HCT116 (cell line): ENCODE measurements at regions not wholly inside any gene's neighbourhood (a gene's known extent, or its start where the extent isn't known, plus 50 kb on each side); places are given as distances from the start of the nearest gene placed in this dataset.

Source experiments
- ATAC-seq: fragments of 200-7000 bp; cut with Tn5 transposase; 2 replicates; pipeline ENCODE4 v1.9.1; 2020; ENCODE audit warnings: mild to moderate bottlenecking, moderate library complexity
- BruUV-seq: library from RNA; stranded (reverse); fragments of 400-500 nt; replicated peaks from 2 replicates; lab custom pipeline; 2021; lab: Mats Ljungman, UMichigan
- CTCF ChIA-PET: fragments of 300-600 bp; sonication (Branson Sonifier 250); formaldehyde crosslinking; loops from one replicate; lab custom pipeline; 2021; ENCODE audit warnings: antibody characterized with exemption; lab: Charles Lee
- POLR2A ChIA-PET: fragments of 300-600, 350-600 bp; sonication (Branson Sonifier 250); formaldehyde crosslinking; loops from one replicate; lab custom pipeline; 2021; ENCODE audit warnings: antibody characterized with exemption; lab: Charles Lee
- RAD21 ChIA-PET, 2 experiments: fragments of 300-600 bp; sonication (Branson Sonifier 250); formaldehyde crosslinking; loops; one replicate each; lab custom pipeline; 2023; ENCODE audit warnings: low total read pairs in 2 of 2; ENCODE audit not compliant: uncharacterized antibody in 2 of 2, unreplicated experiment in 2 of 2, low non-redundant PET in 1 of 2; lab: Charles Lee
- DNase-seq: peaks from one replicate; pipeline ENCODE4 v3.0.0-alpha.2; 2010; ENCODE audit warnings: low read depth, low spot score
- H2AFZ ChIP-seq: fragments of 200-600 bp; shearing (Covaris generic), sonication (generic); 2 replicates; pipeline ENCODE4 v1.6.1; 2017; ENCODE audit warnings: low read depth, mixed run types, mixed read lengths, antibody characterized with exemption, low read length; ENCODE audit not compliant: poor library complexity, severe bottlenecking
- H3K27ac ChIP-seq: 2 replicates; pipeline ENCODE4 v1.5.1; 2012; ENCODE audit warnings: low read depth, low read length
- H3K27me3 ChIP-seq: fragments of 200-600 bp; sonication (generic); 2 replicates; pipeline ENCODE4 v1.6.1; 2016; ENCODE audit warnings: mixed run types, low read length, mixed read lengths; ENCODE audit not compliant: insufficient read depth
- H3K36me3 ChIP-seq, 2 experiments: fragments of 200-500 bp in 1 of 2; fragments of 200-600 bp in 1 of 2; sonication (Bioruptor generic) in 1 of 2; sonication (generic) in 1 of 2; 2 replicates each; pipeline versions ENCODE4 v1.5.1 to v1.6.1; 2014 to 2016; ENCODE audit warnings: low read length in 2 of 2, inconsistent platforms in 1 of 2, mixed read lengths in 1 of 2, mixed run types in 1 of 2; ENCODE audit not compliant: insufficient read depth in 2 of 2, control insufficient read depth in 1 of 2
- H3K4me1 ChIP-seq, 2 experiments: fragments of 200-600 bp in 1 of 2; sonication (generic) in 1 of 2; 2 replicates each; pipeline versions ENCODE4 v1.5.1 to v1.6.1; 2012 to 2017; ENCODE audit warnings: low read length in 2 of 2, inconsistent platforms in 1 of 2, mild to moderate bottlenecking in 1 of 2, mixed read lengths in 1 of 2, mixed run types in 1 of 2, moderate library complexity in 1 of 2; ENCODE audit not compliant: insufficient read depth in 2 of 2, control insufficient read depth in 1 of 2
- H3K4me2 ChIP-seq: fragments of 200-600 bp; sonication (generic); 2 replicates; pipeline ENCODE4 v1.6.1; 2017; ENCODE audit warnings: mixed run types, low read length, mixed read lengths
- H3K4me3 ChIP-seq, 2 experiments: fragments of 200-600 bp in 1 of 2; sonication (generic) in 1 of 2; replicated peaks in 1 of 2; 2 replicates each; pipeline ENCODE4 v1.5.1; 2011 to 2016; ENCODE audit warnings: low read length in 2 of 2, control low read depth in 1 of 2, low read depth in 1 of 2, mild to moderate bottlenecking in 1 of 2, mixed read lengths in 1 of 2, mixed run types in 1 of 2
- H3K79me2 ChIP-seq: fragments of 200-600 bp; sonication (generic); 2 replicates; pipeline ENCODE4 v1.6.1; 2017; ENCODE audit warnings: mild to moderate bottlenecking, mixed run types, low read length, moderate library complexity, mixed read lengths; ENCODE audit not compliant: insufficient read depth
- H3K9ac ChIP-seq: fragments of 200-600 bp; sonication (generic); 2 replicates; pipeline ENCODE4 v1.6.1; 2016; ENCODE audit warnings: low read length, mixed read lengths
- H3K9me2 ChIP-seq: fragments of 200-600 bp; sonication (generic), shearing (Covaris generic); 2 replicates; pipeline ENCODE4 v1.6.1; 2017; ENCODE audit warnings: mixed run types, mild to moderate bottlenecking, moderate library complexity; ENCODE audit not compliant: insufficient read depth
- H3K9me3 ChIP-seq, 2 experiments: fragments of 200-500 bp in 1 of 2; fragments of 200-600 bp in 1 of 2; sonication (Bioruptor generic) in 1 of 2; sonication (generic) in 1 of 2; 2 replicates each; pipeline ENCODE4 v1.6.1; 2014 to 2017; ENCODE audit warnings: low read length in 2 of 2, mixed read lengths in 2 of 2, inconsistent platforms in 1 of 2, low read depth in 1 of 2, mild to moderate bottlenecking in 1 of 2, mixed run types in 1 of 2, moderate library complexity in 1 of 2; ENCODE audit not compliant: control insufficient read depth in 1 of 2, insufficient read depth in 1 of 2
- H4K20me1 ChIP-seq: fragments of 200-600 bp; sonication (generic), shearing (Covaris generic); 2 replicates; pipeline ENCODE4 v1.6.1; 2017; ENCODE audit warnings: mixed run types, mild to moderate bottlenecking, moderate library complexity; ENCODE audit not compliant: insufficient read depth
- CEBPB ChIP-seq: IDR thresholded peaks from 2 replicates; pipeline ENCODE4 v1.6.1; 2012; ENCODE audit warnings: low read depth
- CTCF ChIP-seq, 3 experiments: fragments of 200-600 bp in 1 of 3; sonication (generic) in 1 of 3; IDR thresholded peaks in 2 of 3; conservative IDR thresholded peaks in 1 of 3; 2 replicates each; pipeline ENCODE4 v1.5.1; 2012 to 2017; ENCODE audit warnings: low read depth in 2 of 3, low read length in 2 of 3, antibody characterized with exemption in 1 of 3, borderline replicate concordance in 1 of 3, control low read depth in 1 of 3, mild to moderate bottlenecking in 1 of 3, mixed read lengths in 1 of 3, mixed run types in 1 of 3, moderate library complexity in 1 of 3; ENCODE audit not compliant: insufficient read depth in 1 of 3
- EGR1 ChIP-seq: IDR thresholded peaks from 2 replicates; pipeline ENCODE4 v1.6.1; 2012; ENCODE audit warnings: low read depth
- EZH2phosphoT487 ChIP-seq: fragments of 200-600 bp; IDR thresholded peaks from 2 replicates; pipeline ENCODE4 v1.6.1; 2018; ENCODE audit warnings: antibody characterized with exemption, borderline replicate concordance
- FOSL1 ChIP-seq: IDR thresholded peaks from 2 replicates; pipeline ENCODE4 v1.6.1; 2012; ENCODE audit warnings: low read depth
- JUND ChIP-seq: IDR thresholded peaks from 2 replicates; pipeline ENCODE4 v1.6.1; 2012
- RAD21 ChIP-seq: IDR thresholded peaks from 2 replicates; pipeline ENCODE4 v1.6.1; 2012; ENCODE audit warnings: low read depth, mild to moderate bottlenecking
- SIN3A ChIP-seq: IDR thresholded peaks from 2 replicates; pipeline ENCODE4 v1.6.1; 2012; ENCODE audit warnings: low read depth
- SP1 ChIP-seq: IDR thresholded peaks from 2 replicates; pipeline ENCODE4 v1.6.1; 2012; ENCODE audit warnings: low read depth
- SRF ChIP-seq: IDR thresholded peaks from 2 replicates; pipeline ENCODE4 v1.6.1; 2012; ENCODE audit warnings: low read depth
- intact Hi-C: fragments of 100-400 bp; cut with micrococcal nuclease; formaldehyde crosslinking; loops from 2 replicates; pipeline ENCODE4 v1.10.0; 2022
- TF ChIP-seq, protein P1 (sequence below): IDR thresholded peaks from 2 replicates; pipeline ENCODE4 v1.6.1; 2012
- TF ChIP-seq, protein P2 (sequence below): IDR thresholded peaks from 2 replicates; pipeline ENCODE4 v1.6.1; 2011; ENCODE audit warnings: mild to moderate bottlenecking, low read length, moderate library complexity; ENCODE audit not compliant: insufficient replicate concordance; ENCODE audit errors: extremely low read depth

- H3K36me3 ChIP-seq: no peaks in the 10 kb centered on the region
- H3K9me3 ChIP-seq: no peaks in the 10 kb centered on the region
- H3K27me3 ChIP-seq: no peaks in the 10 kb centered on the region
- H4K20me1 ChIP-seq: no peaks in the 10 kb centered on the region
- BruUV-seq: no TSS peak
- H3K4me1 ChIP-seq: peaks cover 5 to 9% of the 10 kb centered on the region in 2 experiments; a peak in 3 of 4 replicates
- no peaks in the 10 kb centered on the region for H3K9me2 ChIP-seq
- ChIA-PET POLR2A (no interaction called here), CTCF (no interaction called here), RAD21 (no interaction called here)
- no peak overlapping the region for H3K9ac ChIP-seq
- no peak overlapping the region for H3K4me3 ChIP-seq
- no peak overlapping the region for H2AFZ ChIP-seq
- no peaks in the 10 kb centered on the region for H3K79me2 ChIP-seq
- ATAC-seq (no peak), DNase-seq (no peak)
- no peak for TF ChIP-seq EGR1
- no peak for TF ChIP-seq FOSL1
- no peak for TF ChIP-seq EZH2phosphoT487
- TF ChIP-seq CEBPB: no peak
- TF ChIP-seq, protein P1, sequence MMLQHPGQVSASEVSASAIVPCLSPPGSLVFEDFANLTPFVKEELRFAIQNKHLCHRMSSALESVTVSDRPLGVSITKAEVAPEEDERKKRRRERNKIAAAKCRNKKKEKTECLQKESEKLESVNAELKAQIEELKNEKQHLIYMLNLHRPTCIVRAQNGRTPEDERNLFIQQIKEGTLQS: no peak
- no peak for TF ChIP-seq RAD21
- no peak for TF ChIP-seq SRF
- no peak for TF ChIP-seq CTCF (IDR thresholded peaks at IDR 0.05 in 2 of 3, conservative IDR thresholded peaks at IDR 0.05 in 1 of 3; ENCODE audit: borderline replicate concordance in 1 of 3, insufficient read depth in 1 of 3, low read depth in 2 of 3, low read length in 2 of 3)
- TF ChIP-seq, protein P2, sequence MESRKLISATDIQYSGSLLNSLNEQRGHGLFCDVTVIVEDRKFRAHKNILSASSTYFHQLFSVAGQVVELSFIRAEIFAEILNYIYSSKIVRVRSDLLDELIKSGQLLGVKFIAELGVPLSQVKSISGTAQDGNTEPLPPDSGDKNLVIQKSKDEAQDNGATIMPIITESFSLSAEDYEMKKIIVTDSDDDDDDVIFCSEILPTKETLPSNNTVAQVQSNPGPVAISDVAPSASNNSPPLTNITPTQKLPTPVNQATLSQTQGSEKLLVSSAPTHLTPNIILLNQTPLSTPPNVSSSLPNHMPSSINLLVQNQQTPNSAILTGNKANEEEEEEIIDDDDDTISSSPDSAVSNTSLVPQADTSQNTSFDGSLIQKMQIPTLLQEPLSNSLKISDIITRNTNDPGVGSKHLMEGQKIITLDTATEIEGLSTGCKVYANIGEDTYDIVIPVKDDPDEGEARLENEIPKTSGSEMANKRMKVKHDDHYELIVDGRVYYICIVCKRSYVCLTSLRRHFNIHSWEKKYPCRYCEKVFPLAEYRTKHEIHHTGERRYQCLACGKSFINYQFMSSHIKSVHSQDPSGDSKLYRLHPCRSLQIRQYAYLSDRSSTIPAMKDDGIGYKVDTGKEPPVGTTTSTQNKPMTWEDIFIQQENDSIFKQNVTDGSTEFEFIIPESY: no peak
- no peak for TF ChIP-seq SIN3A
- TF ChIP-seq SP1: no peak
- no peak for TF ChIP-seq JUND
- intact Hi-C loops: no loop called here
- H3K4me2 ChIP-seq: no peak overlapping the region
- H3K27ac ChIP-seq: no peak overlapping the region
Measured at GRCh38 chr5:127210042-127210441, 80.6 kb upstream of the MEGF10 start.
